GM06990 (cell line): ENCODE measurements at regions not wholly inside any gene's neighbourhood (a gene's known extent, or its start where the extent isn't known, plus 50 kb on each side); places are given as distances from the start of the nearest gene placed in this dataset.
A peak's percentile ranks its signal among the peaks of the same experiment; 100 is the strongest.
"Not testable (repeated sequence)": the region's sequence is repeated elsewhere in the genome, so short reads cannot be mapped to it uniquely, and the experiment has no call there.

Experiments
- DNase-seq: peaks from one replicate; pipeline ENCODE4 v3.0.0-alpha.2; 2011; ENCODE audit not compliant: insufficient read length; ENCODE audit errors: extremely low read depth
- H3K27me3 ChIP-seq: replicated peaks from 2 replicates; pipeline ENCODE4 v1.6.0; 2011; ENCODE audit warnings: low read length; ENCODE audit not compliant: control insufficient read depth, insufficient read depth
- H3K36me3 ChIP-seq: 2 replicates; pipeline ENCODE4 v1.5.1; 2011; ENCODE audit warnings: low read length; ENCODE audit not compliant: control insufficient read depth, insufficient read depth
- H3K4me3 ChIP-seq: replicated peaks from 2 replicates; pipeline ENCODE4 v1.5.1; 2011; ENCODE audit warnings: low read depth, mild to moderate bottlenecking, control low read depth, low read length
- CTCF ChIP-seq: IDR thresholded peaks from 2 replicates; pipeline ENCODE4 v1.5.1; 2011; ENCODE audit warnings: low read length, control low read depth, mild to moderate bottlenecking, inconsistent platforms; ENCODE audit not compliant: insufficient read depth, poor library complexity, severe bottlenecking

DNA sequence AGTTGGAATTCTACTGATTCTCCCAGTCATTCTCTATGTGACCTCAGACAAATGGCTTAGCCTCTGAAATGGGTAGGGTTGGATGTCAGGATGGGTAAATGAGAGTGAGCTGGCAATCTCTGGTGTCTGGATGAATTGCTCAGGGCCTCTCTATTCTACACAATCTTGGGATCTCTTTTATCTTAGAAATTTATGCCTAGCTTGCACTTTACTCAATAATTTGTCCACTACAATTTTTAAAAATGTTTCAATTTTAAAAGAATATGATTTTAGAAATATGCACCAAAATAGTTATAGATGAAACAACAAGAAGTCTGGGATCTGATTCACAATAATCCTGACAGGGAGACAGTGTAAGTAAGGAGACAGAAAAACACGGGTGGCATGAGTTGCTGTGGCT is 134.1 kb downstream of the KLRB1 start:
- DNase-seq, H3K4me3 ChIP-seq, H3K27me3 ChIP-seq, H3K36me3 ChIP-seq: not testable (repeated sequence)

DNA sequence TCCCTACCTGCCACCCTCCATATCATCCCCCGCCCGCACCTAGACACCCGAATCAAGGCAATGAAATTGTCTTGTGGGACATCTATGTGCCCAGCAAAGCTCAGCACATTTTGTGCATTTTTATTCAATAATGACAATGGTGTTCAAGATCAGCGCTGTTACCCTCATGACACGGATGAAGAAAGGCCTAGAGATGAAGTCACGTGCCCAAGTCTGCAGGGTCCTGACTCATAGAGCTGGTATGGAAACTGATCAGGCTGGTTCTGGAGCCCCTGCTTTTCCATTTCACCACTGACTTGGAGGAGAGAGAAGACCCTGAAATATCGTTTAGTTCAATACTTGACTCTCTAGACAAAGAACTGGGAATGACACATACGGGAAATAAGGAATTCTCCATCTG is 136.2 kb downstream of the KLRB1 start:
- not testable (repeated sequence) for H3K36me3 ChIP-seq, H3K4me3 ChIP-seq, H3K27me3 ChIP-seq, DNase-seq

GRCh38 chr12:9470367-9470766 is 137.3 kb downstream of the KLRB1 start:
- H3K27me3 ChIP-seq, DNase-seq, H3K36me3 ChIP-seq, H3K4me3 ChIP-seq: not testable (repeated sequence)

GRCh38 chr12:9469956-9470355 is 137.8 kb downstream of the KLRB1 start:
- not testable (repeated sequence) for H3K27me3 ChIP-seq, H3K4me3 ChIP-seq, DNase-seq, H3K36me3 ChIP-seq

DNA sequence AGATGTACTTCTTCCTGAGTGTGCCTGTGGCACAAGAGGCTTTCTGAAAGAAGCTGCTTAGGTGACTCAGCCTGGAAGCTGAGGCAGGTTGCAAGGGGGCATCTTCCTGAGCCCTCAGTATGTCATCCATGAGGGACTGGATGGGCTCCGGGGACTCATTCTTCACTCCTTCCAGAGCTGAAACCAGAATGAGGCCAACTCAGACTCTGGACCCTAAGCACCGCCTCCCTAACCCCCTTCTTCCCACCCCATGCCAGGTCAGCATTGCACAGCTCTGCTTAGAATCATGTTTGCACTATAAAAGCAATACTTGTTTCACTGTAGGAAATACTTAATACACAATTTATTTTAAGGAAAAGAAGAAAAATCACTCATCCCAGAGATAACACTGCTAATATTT is 138.3 kb downstream of the KLRB1 start:
- not testable (repeated sequence) for DNase-seq, H3K27me3 ChIP-seq, H3K36me3 ChIP-seq, H3K4me3 ChIP-seq

DNA sequence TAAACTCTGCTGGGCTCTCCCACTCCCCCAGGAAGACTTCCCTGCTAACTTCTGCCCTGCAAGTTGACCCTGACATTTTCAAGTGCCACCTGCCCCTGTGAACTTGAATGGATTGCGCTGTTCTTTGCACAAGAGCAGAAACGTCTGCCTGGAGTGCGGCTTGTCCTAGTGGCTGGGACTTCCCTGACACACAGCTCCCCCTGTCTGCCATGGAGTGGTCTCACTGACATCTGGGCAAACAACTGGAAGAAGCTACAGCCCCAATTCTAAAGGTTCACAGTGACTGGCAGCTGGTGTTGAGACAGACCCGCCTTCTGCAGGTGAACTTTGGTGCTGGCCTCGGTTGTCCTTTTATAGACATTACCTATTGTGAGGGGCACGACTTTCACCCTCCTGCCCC is 138.7 kb downstream of the KLRB1 start:
- not testable (repeated sequence) for H3K4me3 ChIP-seq, H3K27me3 ChIP-seq, H3K36me3 ChIP-seq, DNase-seq
- peak; percentile 41 for TF ChIP-seq CTCF

DNA sequence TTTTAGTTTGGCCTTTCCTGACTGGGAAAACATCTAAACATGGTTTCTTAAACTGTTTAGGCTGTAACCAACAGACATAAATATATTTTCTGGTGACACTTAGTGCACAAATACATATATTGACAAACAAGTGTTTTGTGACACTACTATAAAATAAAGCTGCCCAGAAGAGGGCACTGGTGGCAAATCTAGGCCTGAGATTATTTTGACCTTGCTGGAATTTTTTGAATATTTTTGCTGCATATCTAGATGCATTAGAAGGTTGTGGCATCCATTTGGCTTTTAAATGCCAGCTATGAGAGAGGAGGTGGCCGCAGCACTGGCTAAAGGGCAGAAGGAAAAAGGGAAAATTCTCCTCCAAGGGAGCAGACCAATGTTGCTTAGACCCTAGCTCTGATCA is 139.6 kb downstream of the KLRB1 start:
- TF ChIP-seq CTCF: peak; percentile 32
- H3K27me3 ChIP-seq, DNase-seq, H3K36me3 ChIP-seq, H3K4me3 ChIP-seq: not testable (repeated sequence)

GRCh38 chr12:9464408-9464807 is 143.3 kb downstream of the KLRB1 start:
- Histone ChIP-seq H3K27me3 (no peaks in the 10 kb centered on the region), H3K36me3 (no peaks in the 10 kb centered on the region), H3K4me3 (no peak overlapping the region)
- no peak for TF ChIP-seq CTCF
- DNase-seq: no peak

DNA sequence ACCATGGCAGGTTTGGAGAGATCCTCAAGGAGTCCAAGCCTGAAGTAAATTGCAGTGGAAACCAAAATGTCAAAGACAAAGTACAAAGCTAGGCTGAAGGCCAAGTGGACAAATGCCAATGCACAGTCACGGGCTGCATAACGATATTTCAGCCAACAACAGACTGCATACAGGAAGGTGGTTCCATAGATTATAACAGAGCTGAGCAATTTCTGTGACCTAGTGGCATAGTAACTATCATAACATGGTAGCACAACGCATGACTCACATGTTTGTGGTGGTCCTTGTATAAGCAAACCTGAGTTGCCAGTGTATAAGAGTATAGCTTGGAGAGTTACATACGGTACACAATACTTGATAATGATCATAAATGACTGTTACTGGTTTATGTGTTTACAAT is 152.2 kb downstream of the KLRB1 start:
- H3K36me3 ChIP-seq, H3K4me3 ChIP-seq, DNase-seq, H3K27me3 ChIP-seq: not testable (repeated sequence)

DNA sequence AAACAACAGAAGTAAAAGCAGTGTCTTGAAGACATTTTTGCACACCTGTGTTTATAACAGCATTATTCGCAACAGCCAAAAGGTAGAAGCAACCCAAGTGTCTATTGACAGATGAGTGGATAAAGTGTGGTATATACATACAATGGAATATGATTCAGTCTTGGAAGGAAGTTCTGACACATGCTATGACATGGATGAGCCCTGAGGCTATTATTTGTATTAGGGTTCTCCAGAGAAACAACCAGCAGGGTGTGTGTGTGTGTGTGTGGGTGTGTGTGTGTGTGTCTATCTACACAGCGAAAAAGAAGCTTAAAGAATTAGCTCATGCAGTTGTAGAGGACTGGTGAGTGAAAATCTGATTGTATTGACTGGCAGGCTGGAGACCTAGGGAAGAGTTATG is 153.7 kb downstream of the KLRB1 start:
- not testable (repeated sequence) for H3K36me3 ChIP-seq, H3K4me3 ChIP-seq, H3K27me3 ChIP-seq, DNase-seq

DNA sequence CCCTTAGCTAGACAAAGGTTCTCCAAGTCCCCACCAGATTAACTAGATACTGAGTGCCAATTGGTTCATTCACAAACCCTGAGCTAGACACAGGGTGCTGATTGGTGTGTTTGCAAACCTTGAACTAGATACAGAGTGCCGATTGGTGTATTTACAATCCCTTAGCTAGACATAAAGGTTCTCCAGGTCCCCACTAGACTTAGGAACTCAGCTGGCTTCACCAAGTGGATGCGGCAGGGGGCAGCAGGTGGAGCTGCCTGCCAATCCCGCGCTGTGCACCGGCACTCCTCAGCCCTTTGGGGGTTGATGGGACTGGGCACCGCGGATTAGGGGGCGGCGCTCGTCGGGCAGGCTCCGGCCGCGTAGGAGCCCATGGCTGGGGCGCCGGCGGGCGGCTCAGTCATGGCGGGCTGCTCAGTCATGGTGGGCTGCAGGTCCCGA is 157.6 kb downstream of the KLRB1 start:
- not testable (repeated sequence) for H3K36me3 ChIP-seq, H3K4me3 ChIP-seq, H3K27me3 ChIP-seq, DNase-seq

DNA sequence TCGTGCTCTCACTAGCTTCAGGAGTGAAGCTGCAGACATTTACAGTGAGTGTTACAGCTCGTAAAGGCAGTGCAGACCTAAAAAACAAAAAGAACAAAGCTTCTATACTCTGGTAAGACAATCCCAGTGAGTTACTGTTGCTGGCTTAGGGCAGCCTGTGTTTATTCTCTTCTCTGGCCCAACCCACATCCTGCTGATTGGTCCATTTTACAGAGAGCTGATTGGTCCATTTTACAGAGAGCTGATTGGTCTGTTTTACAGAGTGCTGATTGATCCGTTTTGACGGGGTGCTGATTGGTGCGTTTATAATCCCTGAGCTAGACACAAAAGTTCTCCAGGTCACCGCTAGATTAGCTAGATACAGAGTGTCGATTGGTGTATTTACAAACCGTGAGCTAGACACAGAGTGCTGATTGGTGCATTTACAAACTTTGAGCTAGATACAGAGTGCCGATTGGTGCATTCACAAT is 158.0 kb downstream of the KLRB1 start:
- DNase-seq, H3K4me3 ChIP-seq, H3K36me3 ChIP-seq: not testable (repeated sequence)

More for the DNA sequence above, 158.0 kb downstream of the KLRB1 start:
- not testable (repeated sequence) for H3K27me3 ChIP-seq
